ENCODE measurements at regions not wholly inside any gene's neighbourhood (a gene's known extent, or its start where the extent isn't known, plus 50 kb on each side); places are given as distances from the start of the nearest gene placed in this dataset.
A peak's percentile ranks its signal among the peaks of the same experiment; 100 is the strongest.

DNA sequence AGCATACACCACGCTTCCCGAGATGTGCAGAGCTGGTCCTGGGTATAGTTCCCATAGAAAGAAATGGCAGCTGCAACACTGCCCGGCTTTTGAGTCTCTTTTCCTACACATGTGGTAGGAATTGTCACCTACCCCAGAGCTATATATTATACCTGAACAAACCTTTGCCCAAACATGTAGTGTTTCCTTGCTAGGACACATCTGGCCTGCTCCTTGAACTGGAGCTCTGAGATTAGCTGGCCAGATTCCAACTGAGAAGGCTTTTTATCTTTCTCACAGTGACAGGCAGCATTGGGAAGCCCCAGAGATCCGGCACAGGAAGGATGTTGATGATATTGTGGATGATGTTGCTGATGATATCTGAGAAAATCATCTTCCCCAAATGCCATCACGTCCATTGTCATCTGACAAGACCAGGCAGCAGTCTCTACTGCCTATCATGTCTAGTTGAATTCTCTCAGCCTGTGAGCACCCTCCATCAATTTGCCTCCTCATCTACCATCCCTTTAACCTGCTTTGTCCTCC is 115.0 kb upstream of the SMYD2 start:
- H3K4me1 Mint-ChIP-seq: no peaks in the 10 kb centered on the region
- H3K36me3 Mint-ChIP-seq (ENCODE audit: low read depth): no peaks in the 10 kb centered on the region
- no peaks in the 10 kb centered on the region for H3K9me3 Mint-ChIP-seq
- DNase-seq: no peak
- TF ChIP-seq, protein P1, sequence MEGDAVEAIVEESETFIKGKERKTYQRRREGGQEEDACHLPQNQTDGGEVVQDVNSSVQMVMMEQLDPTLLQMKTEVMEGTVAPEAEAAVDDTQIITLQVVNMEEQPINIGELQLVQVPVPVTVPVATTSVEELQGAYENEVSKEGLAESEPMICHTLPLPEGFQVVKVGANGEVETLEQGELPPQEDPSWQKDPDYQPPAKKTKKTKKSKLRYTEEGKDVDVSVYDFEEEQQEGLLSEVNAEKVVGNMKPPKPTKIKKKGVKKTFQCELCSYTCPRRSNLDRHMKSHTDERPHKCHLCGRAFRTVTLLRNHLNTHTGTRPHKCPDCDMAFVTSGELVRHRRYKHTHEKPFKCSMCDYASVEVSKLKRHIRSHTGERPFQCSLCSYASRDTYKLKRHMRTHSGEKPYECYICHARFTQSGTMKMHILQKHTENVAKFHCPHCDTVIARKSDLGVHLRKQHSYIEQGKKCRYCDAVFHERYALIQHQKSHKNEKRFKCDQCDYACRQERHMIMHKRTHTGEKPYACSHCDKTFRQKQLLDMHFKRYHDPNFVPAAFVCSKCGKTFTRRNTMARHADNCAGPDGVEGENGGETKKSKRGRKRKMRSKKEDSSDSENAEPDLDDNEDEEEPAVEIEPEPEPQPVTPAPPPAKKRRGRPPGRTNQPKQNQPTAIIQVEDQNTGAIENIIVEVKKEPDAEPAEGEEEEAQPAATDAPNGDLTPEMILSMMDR (IDR thresholded peaks at IDR 0.05): no peak
- no peak overlapping the region for H3K4me3 Mint-ChIP-seq
- no peak overlapping the region for H3K27ac Mint-ChIP-seq
- H3K27me3 Mint-ChIP-seq (ENCODE audit: low read depth, poor library complexity): peaks cover 8% of the 10 kb centered on the region

DNA sequence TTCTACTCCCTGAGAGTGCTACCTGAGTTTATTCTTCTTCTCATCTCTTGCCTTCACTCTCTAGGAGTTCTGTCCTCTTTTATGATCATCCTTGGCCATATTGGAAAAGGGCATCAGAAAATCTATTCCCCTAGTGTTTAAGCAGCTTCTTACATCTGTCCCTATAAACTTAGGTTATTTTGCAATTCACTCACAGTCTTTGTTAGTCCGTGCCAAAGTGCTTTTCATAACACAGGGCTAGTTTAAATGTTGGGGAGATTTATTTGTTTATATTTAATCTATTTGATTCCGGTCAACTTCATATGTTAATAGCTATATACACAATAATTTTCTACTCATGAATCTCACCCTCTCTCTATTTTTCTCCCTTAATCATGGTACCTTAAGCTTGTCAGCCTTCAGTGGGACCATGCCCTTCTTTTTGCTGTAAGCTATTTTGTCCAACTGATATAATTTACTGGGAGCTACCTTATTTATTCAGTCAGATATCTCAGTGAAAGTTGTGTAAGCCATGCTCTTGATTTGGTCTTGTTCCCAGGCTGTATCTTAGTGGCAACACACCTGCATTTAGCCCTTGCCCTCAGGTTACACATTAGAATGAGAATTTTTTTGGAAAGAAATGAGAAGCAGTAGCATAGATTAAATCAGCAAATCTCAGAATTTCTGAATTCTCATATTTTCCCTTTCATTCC is 106.3 kb upstream of the SMYD2 start:
- DNase-seq: no peak
- Mint-ChIP-seq H3K27ac (no peak overlapping the region), H3K27me3 (ENCODE audit: low read depth, poor library complexity) (peaks cover 4% of the 10 kb centered on the region), H3K4me1 (no peaks in the 10 kb centered on the region), H3K4me3 (no peak overlapping the region), H3K9me3 (peaks cover under 1% of the 10 kb centered on the region), H3K36me3 (ENCODE audit: low read depth) (no peaks in the 10 kb centered on the region)
- TF ChIP-seq, protein P1 (IDR thresholded peaks at IDR 0.05): no peak

DNA sequence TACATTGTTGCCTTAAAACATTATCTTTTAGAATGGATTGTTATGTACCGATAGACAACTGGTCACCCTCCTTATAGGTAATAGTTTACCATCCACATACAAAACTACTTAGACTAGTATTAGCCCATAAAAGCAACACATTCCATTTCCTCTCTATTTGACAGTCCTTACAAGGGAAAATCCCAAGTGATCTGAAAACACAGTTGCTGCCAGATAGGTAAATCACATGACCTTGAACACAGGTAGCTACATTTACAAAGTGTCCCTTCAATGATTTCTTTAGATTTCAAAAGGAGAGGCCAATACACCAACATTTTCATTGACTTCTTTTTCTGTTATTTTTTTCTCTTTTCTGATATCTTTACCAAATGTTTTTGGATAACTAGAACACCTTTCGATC is 102.9 kb upstream of the SMYD2 start:
- TF ChIP-seq, protein P1 (IDR thresholded peaks at IDR 0.05): no peak
- H3K9me3 Mint-ChIP-seq: peaks cover 32% of the 10 kb centered on the region
- H3K4me1 Mint-ChIP-seq: no peaks in the 10 kb centered on the region
- DNase-seq: no peak
- no peak overlapping the region for H3K27ac Mint-ChIP-seq
- peaks cover 21% of the 10 kb centered on the region for H3K36me3 Mint-ChIP-seq (ENCODE audit: low read depth)
- peaks cover 4% of the 10 kb centered on the region for H3K27me3 Mint-ChIP-seq (ENCODE audit: low read depth, poor library complexity)
- H3K4me3 Mint-ChIP-seq: no peak overlapping the region

DNA sequence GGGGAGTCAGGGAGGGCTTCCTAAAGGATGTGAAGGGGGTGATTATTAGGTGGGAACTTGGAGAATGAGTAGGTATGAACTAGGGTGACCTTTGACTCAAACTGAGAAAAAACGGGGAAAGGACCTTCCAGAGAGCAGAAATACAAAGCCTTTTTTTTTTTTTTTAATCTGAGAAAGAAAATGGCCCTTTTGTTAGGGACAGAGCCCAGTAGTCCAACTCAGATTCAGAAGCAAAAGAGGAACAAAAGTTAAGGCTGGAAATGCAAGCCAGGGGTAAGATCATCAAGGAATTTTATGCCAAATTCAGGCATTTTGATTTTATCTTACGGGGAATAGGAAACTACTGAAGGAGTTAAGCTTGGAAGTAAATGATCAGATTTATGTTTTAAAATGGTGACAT is 96.0 kb upstream of the SMYD2 start:
- Mint-ChIP-seq H3K27ac (no peak overlapping the region), H3K4me1 (peaks cover 37% of the 10 kb centered on the region), H3K9me3 (peaks cover 46% of the 10 kb centered on the region), H3K36me3 (ENCODE audit: low read depth) (peaks cover 28% of the 10 kb centered on the region), H3K4me3 (no peak overlapping the region), H3K27me3 (ENCODE audit: low read depth, poor library complexity) (peaks cover 17% of the 10 kb centered on the region)
- no peak for DNase-seq
- TF ChIP-seq, protein P1 (IDR thresholded peaks at IDR 0.05): no peak

DNA sequence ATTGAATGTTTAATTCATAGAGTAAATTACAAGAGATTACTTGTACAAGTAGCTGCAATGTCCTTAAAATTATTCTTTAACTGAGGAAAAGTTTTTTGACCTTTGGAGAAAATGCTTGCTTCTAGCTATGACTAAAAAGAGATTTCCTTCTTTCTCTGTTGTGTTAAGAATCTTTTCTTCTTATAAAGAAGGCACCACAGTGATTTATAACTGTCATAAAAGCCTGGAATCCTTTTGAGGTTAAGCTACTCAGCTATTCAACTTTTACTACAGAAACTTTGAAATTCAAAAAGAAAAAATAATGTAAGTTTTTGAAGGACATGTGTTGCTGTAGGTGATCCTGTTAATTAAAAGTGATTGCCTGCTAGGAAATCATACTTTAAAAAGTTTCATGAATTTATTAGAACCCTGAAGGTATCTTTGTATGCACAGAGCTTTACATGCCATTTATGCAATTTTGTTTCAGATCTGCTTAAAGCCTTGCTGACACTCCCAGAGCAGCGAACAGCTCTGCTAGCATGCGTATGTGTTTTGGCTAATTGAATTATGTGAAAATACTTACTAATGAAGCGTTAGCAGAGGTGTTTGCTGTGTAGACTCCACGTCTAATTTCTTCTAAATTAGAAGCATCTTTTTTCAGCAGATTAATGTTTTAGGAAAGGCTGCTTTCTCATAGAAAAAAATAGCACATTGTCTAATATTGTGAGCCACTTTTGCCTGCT is 94.7 kb upstream of the SMYD2 start:
- no peak for DNase-seq
- Mint-ChIP-seq H3K9me3 (peaks cover 36% of the 10 kb centered on the region), H3K27me3 (ENCODE audit: low read depth, poor library complexity) (peaks cover 24% of the 10 kb centered on the region), H3K4me1 (peaks cover 49% of the 10 kb centered on the region), H3K4me3 (peak overlapping the region; percentile 83), H3K27ac (no peak overlapping the region), H3K36me3 (ENCODE audit: low read depth) (peaks cover 24% of the 10 kb centered on the region)
- TF ChIP-seq, protein P1 (IDR thresholded peaks at IDR 0.05): no peak

Measured in nephron progenitor cell (in vitro differentiated cells).